ENCODE measurements at regions not wholly inside any gene's neighbourhood (a gene's known extent, or its start where the extent isn't known, plus 50 kb on each side); places are given as distances from the start of the nearest gene placed in this dataset.

GRCh38 chrX:46398126-46398525, 147.1 kb downstream of the ZNF674 start:
- Histone ChIP-seq H4K5ac (ENCODE audit: insufficient read length, low read depth, low read length) (no peak overlapping the region), H2BK120ac (ENCODE audit: low read depth, low read length, poor library complexity, severe bottlenecking) (no peak overlapping the region), H3K18ac (ENCODE audit: insufficient read length, low read depth, low read length) (no peak overlapping the region), H3K27me3 (ENCODE audit: insufficient read depth, low read length) (no peaks in the 10 kb centered on the region), H3K79me2 (ENCODE audit: insufficient read depth, low read length) (no peaks in the 10 kb centered on the region), H2BK12ac (ENCODE audit: insufficient read length, low read depth, low read length) (no peak overlapping the region), H2AFZ (ENCODE audit: low read length) (no peak overlapping the region), H4K8ac (replicated peaks; ENCODE audit: insufficient read length, low read depth, low read length) (no peak overlapping the region), H3K4ac (ENCODE audit: low read depth, low read length) (no peak overlapping the region), H4K91ac (ENCODE audit: insufficient read length, low read depth, low read length) (no peak overlapping the region), H3K14ac (ENCODE audit: insufficient read depth, low read length) (no peak overlapping the region), H3K79me1 (ENCODE audit: insufficient read depth, low read depth, low read length, poor library complexity, severe bottlenecking) (no peaks in the 10 kb centered on the region), H3K23me2 (ENCODE audit: insufficient read length, low read depth, low read length, poor library complexity, severe bottlenecking) (no peaks in the 10 kb centered on the region), H2BK20ac (ENCODE audit: low read depth, low read length, poor library complexity, severe bottlenecking) (no peak overlapping the region), H3T11ph (ENCODE audit: low read length) (no peak overlapping the region), H2AK5ac (ENCODE audit: insufficient read length, low read length) (no peak overlapping the region), H3K9ac (ENCODE audit: extremely low read depth, insufficient read length, low read length) (no peak overlapping the region), H2BK15ac (ENCODE audit: low read depth, low read length) (no peak overlapping the region), H4K20me1 (ENCODE audit: control insufficient read depth, insufficient read depth, insufficient read length) (no peaks in the 10 kb centered on the region), H3K27ac (ENCODE audit: insufficient read length, low read depth, low read length) (no peak overlapping the region), H2BK5ac (ENCODE audit: insufficient read length, low read length) (no peak overlapping the region), H3K4me2 (ENCODE audit: insufficient read depth, insufficient read length, low read length) (no peak overlapping the region), H3K56ac (ENCODE audit: insufficient read length, low read depth, low read length) (no peak overlapping the region), H3K23ac (ENCODE audit: insufficient read length, low read depth, low read length) (no peak overlapping the region), H3K4me1 (ENCODE audit: insufficient read depth, low read length) (no peaks in the 10 kb centered on the region), H3K9me3 (ENCODE audit: control insufficient read depth, low read depth, low read length) (no peaks in the 10 kb centered on the region)
- H3K4me3 Mint-ChIP-seq: no peak overlapping the region
- no peak for DNase-seq
- no CpG with 5 or more reads among the region's 1 CpG for WGBS (ENCODE audit: extremely low coverage, insufficient read length, low lambda C conversion rate)
- no peak overlapping the region for H3K27ac Mint-ChIP-seq
- no peaks in the 10 kb centered on the region for H3K4me1 Mint-ChIP-seq
- peaks cover 1% of the 10 kb centered on the region; the same call in 1 of the 2 replicates for H3K27me3 Mint-ChIP-seq (ENCODE audit: low read depth)
- peaks cover 14 to 17% (median 14%) of the 10 kb centered on the region in 3 experiments for H3K36me3 Mint-ChIP-seq (ENCODE audit: insufficient read depth in 1 of 3, low read depth in 3 of 3)
- no peak for TF ChIP-seq CTCF (conservative IDR thresholded peaks at IDR 0.05)
- H3K9me3 Mint-ChIP-seq: peaks cover 72 to 73% of the 10 kb centered on the region in 2 experiments
